CD14-positive monocyte (primary cell): ENCODE measurements at regions not wholly inside any gene's neighbourhood (a gene's known extent, or its start where the extent isn't known, plus 50 kb on each side); places are given as distances from the start of the nearest gene placed in this dataset.

Source experiments
- DNase-seq, 3 donors: peaks; one replicate each; pipeline ENCODE4 v3.0.0-alpha.2; 2011 to 2022
- H2AFZ ChIP-seq: 2 replicates; pipeline ENCODE4 v1.6.0; 2012; ENCODE audit warnings: mild to moderate bottlenecking, low read depth, low read length, inconsistent platforms; ENCODE audit not compliant: insufficient read depth, poor library complexity, severe bottlenecking
- H3K27ac ChIP-seq, 2 donors: 1 replicate in 1 of 2; 2 replicates in 1 of 2; pipeline ENCODE4 v1.5.1; 2012 to 2013; ENCODE audit warnings: low read length in 2 of 2, control low read depth in 1 of 2, inconsistent platforms in 1 of 2, low read depth in 1 of 2, mild to moderate bottlenecking in 1 of 2
- H3K27me3 ChIP-seq, 2 donors: one replicate each; pipeline versions ENCODE4 v1.6.0 to v1.6.1; 2011 to 2013; ENCODE audit warnings: low read length in 2 of 2; ENCODE audit not compliant: control insufficient read depth in 2 of 2, insufficient read depth in 2 of 2
- H3K36me3 ChIP-seq, 2 donors: replicated peaks in 1 of 2; 1 replicate in 1 of 2; 2 replicates in 1 of 2; pipeline versions ENCODE4 v1.5.1 to v1.6.1; 2012 to 2013; ENCODE audit warnings: low read length in 2 of 2, control low read depth in 1 of 2, inconsistent platforms in 1 of 2, mild to moderate bottlenecking in 1 of 2; ENCODE audit not compliant: insufficient read depth in 2 of 2, control insufficient read depth in 1 of 2
- H3K4me1 ChIP-seq, 2 donors: 1 replicate in 1 of 2; 2 replicates in 1 of 2; pipeline versions ENCODE4 v1.5.1 to v1.6.1; 2012 to 2013; ENCODE audit warnings: low read length in 2 of 2, control low read depth in 1 of 2, inconsistent platforms in 1 of 2, mild to moderate bottlenecking in 1 of 2, moderate library complexity in 1 of 2; ENCODE audit not compliant: insufficient read depth in 2 of 2, control insufficient read depth in 1 of 2
- H3K4me2 ChIP-seq: replicated peaks from 2 replicates; pipeline ENCODE3; 2012; ENCODE audit warnings: low read length, moderate library complexity, mild to moderate bottlenecking; ENCODE audit not compliant: poor library complexity, severe bottlenecking; ENCODE audit errors: extremely low read depth
- H3K4me3 ChIP-seq, 3 experiments: fragments of 200-600 bp in 1 of 3; sonication (generic) in 1 of 3; replicated peaks in 1 of 3; 1 replicate in 2 of 3; 2 replicates in 1 of 3; pipeline ENCODE4 v1.5.1; 2011 to 2013; ENCODE audit warnings: low read length in 3 of 3, mild to moderate bottlenecking in 3 of 3, control low read depth in 2 of 3, low read depth in 2 of 3, inconsistent platforms in 1 of 3, moderate library complexity in 1 of 3
- H3K79me2 ChIP-seq: 2 replicates; pipeline ENCODE4 v1.6.0; 2012; ENCODE audit warnings: mild to moderate bottlenecking, control low read depth, inconsistent platforms, low read length, moderate library complexity; ENCODE audit not compliant: insufficient read depth
- H3K9ac ChIP-seq: 2 replicates; pipeline ENCODE4 v1.6.0; 2017; ENCODE audit warnings: low read length, mild to moderate bottlenecking; ENCODE audit not compliant: insufficient read depth, poor library complexity, severe bottlenecking
- H3K9me3 ChIP-seq, 2 donors: replicated peaks in 1 of 2; 1 replicate in 1 of 2; 2 replicates in 1 of 2; pipeline versions ENCODE4 v1.5.1 to v1.6.1; 2012 to 2013; ENCODE audit warnings: low read length in 2 of 2, control low read depth in 1 of 2; ENCODE audit not compliant: control insufficient read depth in 1 of 2, insufficient read depth in 1 of 2
- H4K20me1 ChIP-seq: 2 replicates; pipeline ENCODE4 v1.6.0; 2012; ENCODE audit warnings: mild to moderate bottlenecking, low read length, control low read depth, moderate library complexity; ENCODE audit not compliant: insufficient read depth
- H3K27ac Mint-ChIP-seq, 7 donors: one replicate each; pipeline ENCODE4 v1.8.0; 2020; ENCODE audit warnings: mild to moderate bottlenecking in 7 of 7, mixed read lengths in 7 of 7, moderate library complexity in 6 of 7, inconsistent platforms in 2 of 7
- H3K27me3 Mint-ChIP-seq, 3 donors: one replicate each; pipeline ENCODE4 v1.8.0; 2021 to 2022; ENCODE audit warnings: low read depth in 3 of 3, mild to moderate bottlenecking in 3 of 3, mixed read lengths in 3 of 3, moderate library complexity in 3 of 3, inconsistent platforms in 1 of 3
- H3K36me3 Mint-ChIP-seq, 2 donors: one replicate each; pipeline ENCODE4 v1.8.0; 2020; ENCODE audit warnings: mixed read lengths in 2 of 2, inconsistent platforms in 1 of 2, mild to moderate bottlenecking in 1 of 2
- H3K4me1 Mint-ChIP-seq: one replicate; pipeline ENCODE4 v1.8.0; 2020; ENCODE audit warnings: mild to moderate bottlenecking, mixed read lengths
- H3K4me3 Mint-ChIP-seq, 2 donors: one replicate each; pipeline ENCODE4 v1.8.0; 2020; ENCODE audit warnings: mild to moderate bottlenecking in 2 of 2, mixed read lengths in 2 of 2, moderate library complexity in 1 of 2
- H3K9me3 Mint-ChIP-seq, 7 donors: one replicate each; pipeline ENCODE4 v1.8.0; 2020 to 2022; ENCODE audit warnings: mixed read lengths in 7 of 7, mild to moderate bottlenecking in 6 of 7, moderate library complexity in 6 of 7, inconsistent platforms in 2 of 7
- WGBS: methylation state at CpG from one replicate; pipeline ENCODE4 v1.1.5; 2013; ENCODE audit warnings: missing lambda C conversion rate; ENCODE audit not compliant: insufficient coverage; 5-methylcytosine and 5-hydroxymethylcytosine counted together
- intact Hi-C, 2 donors: fragments of 100-400 bp; cut with micrococcal nuclease; formaldehyde crosslinking; loops; one replicate each; pipeline versions ENCODE4 v1.15.0 to v1.15.1; 2023
- TF ChIP-seq, protein P1 (sequence below): fragments of 200-600 bp; IDR thresholded peaks from one replicate; pipeline ENCODE4 v1.8.0; 2022; ENCODE audit warnings: antibody characterized with exemption, mild to moderate bottlenecking

GRCh38 chr2:145079641-145080040 is 559.7 kb upstream of the ZEB2 start:
- TF ChIP-seq, protein P1, sequence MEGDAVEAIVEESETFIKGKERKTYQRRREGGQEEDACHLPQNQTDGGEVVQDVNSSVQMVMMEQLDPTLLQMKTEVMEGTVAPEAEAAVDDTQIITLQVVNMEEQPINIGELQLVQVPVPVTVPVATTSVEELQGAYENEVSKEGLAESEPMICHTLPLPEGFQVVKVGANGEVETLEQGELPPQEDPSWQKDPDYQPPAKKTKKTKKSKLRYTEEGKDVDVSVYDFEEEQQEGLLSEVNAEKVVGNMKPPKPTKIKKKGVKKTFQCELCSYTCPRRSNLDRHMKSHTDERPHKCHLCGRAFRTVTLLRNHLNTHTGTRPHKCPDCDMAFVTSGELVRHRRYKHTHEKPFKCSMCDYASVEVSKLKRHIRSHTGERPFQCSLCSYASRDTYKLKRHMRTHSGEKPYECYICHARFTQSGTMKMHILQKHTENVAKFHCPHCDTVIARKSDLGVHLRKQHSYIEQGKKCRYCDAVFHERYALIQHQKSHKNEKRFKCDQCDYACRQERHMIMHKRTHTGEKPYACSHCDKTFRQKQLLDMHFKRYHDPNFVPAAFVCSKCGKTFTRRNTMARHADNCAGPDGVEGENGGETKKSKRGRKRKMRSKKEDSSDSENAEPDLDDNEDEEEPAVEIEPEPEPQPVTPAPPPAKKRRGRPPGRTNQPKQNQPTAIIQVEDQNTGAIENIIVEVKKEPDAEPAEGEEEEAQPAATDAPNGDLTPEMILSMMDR = no peak
- Mint-ChIP-seq H3K36me3 (no peaks in the 10 kb centered on the region), H3K4me3 (no peak overlapping the region), H3K4me1 (no peaks in the 10 kb centered on the region), H3K9me3 (peaks cover 0 to 4% (median 0%) of the 10 kb centered on the region in 7 donors), H3K27me3 (no peaks in the 10 kb centered on the region), H3K27ac (no peak overlapping the region)
- Histone ChIP-seq H3K27ac (no peak overlapping the region), H3K4me1 (no peaks in the 10 kb centered on the region), H2AFZ (no peak overlapping the region), H3K36me3 (no peaks in the 10 kb centered on the region), H3K4me3 (no peak overlapping the region), H3K9ac (no peak overlapping the region), H3K27me3 (no peaks in the 10 kb centered on the region), H3K4me2 (no peak overlapping the region), H3K9me3 (no peaks in the 10 kb centered on the region), H3K79me2 (no peaks in the 10 kb centered on the region), H4K20me1 (no peaks in the 10 kb centered on the region)
- no peak for DNase-seq
- no CpG with 5 or more reads among the region's 1 CpG for WGBS
- intact Hi-C loops = no loop called here

- TF ChIP-seq, protein P1 = no peak
- Histone ChIP-seq H3K27ac (no peak overlapping the region), H3K4me2 (no peak overlapping the region), H2AFZ (peak overlapping the region; percentile 3), H3K9me3 (no peaks in the 10 kb centered on the region), H3K9ac (no peak overlapping the region), H3K79me2 (no peaks in the 10 kb centered on the region), H3K36me3 (no peaks in the 10 kb centered on the region), H3K27me3 (no peaks in the 10 kb centered on the region), H3K4me1 (no peaks in the 10 kb centered on the region), H3K4me3 (no peak overlapping the region), H4K20me1 (no peaks in the 10 kb centered on the region)
- Mint-ChIP-seq H3K4me3 (no peak overlapping the region), H3K27ac (no peak overlapping the region), H3K27me3 (no peaks in the 10 kb centered on the region), H3K36me3 (no peaks in the 10 kb centered on the region), H3K9me3 (peaks cover 0 to 4% (median 0%) of the 10 kb centered on the region in 7 donors), H3K4me1 (no peaks in the 10 kb centered on the region)
- no peak for DNase-seq
- no CpG with 5 or more reads among the region's 1 CpG for WGBS
- intact Hi-C loops = no loop called here
These were observed 559.0 kb upstream of the ZEB2 start for GRCh38 chr2:145078923-145079322.
